ENCODE measurements at regions not wholly inside any gene's neighbourhood (a gene's known extent, or its start where the extent isn't known, plus 50 kb on each side); places are given as distances from the start of the nearest gene placed in this dataset.

GRCh38 chr6:1110164-1110563 is 201.7 kb upstream of the FOXQ1 start:
- POLR2A ChIA-PET: no interaction called here
- CTCF ChIA-PET: no interaction called here
- H3K27ac ChIP-seq (ENCODE audit: insufficient read depth in 1 of 2, low read depth in 1 of 2, low read length in 2 of 2, poor library complexity in 1 of 2, severe bottlenecking in 2 of 2): no peak overlapping the region
- peaks cover 0 to 18% (median 0%) of the 10 kb centered on the region in 5 experiments for H3K27me3 ChIP-seq (replicated peaks in 2 of 5; ENCODE audit: control insufficient read depth in 4 of 5, insufficient read depth in 5 of 5, low read length in 4 of 5)
- H3K36me3 ChIP-seq (ENCODE audit: control insufficient read depth in 4 of 4, insufficient read depth in 4 of 4, low read length in 3 of 4): no peaks in the 10 kb centered on the region
- no peaks in the 10 kb centered on the region for H3K4me1 ChIP-seq (ENCODE audit: control extremely low read depth in 1 of 4, control insufficient read depth in 4 of 4, insufficient read depth in 4 of 4, low read length in 3 of 4)
- peak in 1 of 3 donors; percentile 2 for DNase-seq
- no peak overlapping the region for H3K4me3 ChIP-seq (ENCODE audit: control insufficient read depth in 1 of 7, extremely low read depth in 1 of 7, insufficient read depth in 4 of 7, low read depth in 2 of 7, low read length in 6 of 7)
- 100% methylated on average over 2 of the region's 2 CpGs for WGBS (ENCODE audit: insufficient coverage)
- peaks cover 0 to 2% (median 0%) of the 10 kb centered on the region in 5 experiments for H3K9me3 ChIP-seq (ENCODE audit: control extremely low read depth in 1 of 5, control insufficient read depth in 4 of 5, insufficient read depth in 2 of 5, low read depth in 1 of 5, low read length in 4 of 5)

GRCh38 chr6:1109134-1109533 is 202.8 kb upstream of the FOXQ1 start:
- CTCF ChIA-PET: no interaction called here
- peaks cover 0 to 17% (median 2%) of the 10 kb centered on the region in 5 experiments for H3K27me3 ChIP-seq (replicated peaks in 2 of 5; ENCODE audit: control insufficient read depth in 4 of 5, insufficient read depth in 5 of 5, low read length in 4 of 5)
- POLR2A ChIA-PET: no interaction called here
- no peak overlapping the region for H3K27ac ChIP-seq (ENCODE audit: insufficient read depth in 1 of 2, low read depth in 1 of 2, low read length in 2 of 2, poor library complexity in 1 of 2, severe bottlenecking in 2 of 2)
- no peak for DNase-seq
- no peaks in the 10 kb centered on the region for H3K4me1 ChIP-seq (ENCODE audit: control extremely low read depth in 1 of 4, control insufficient read depth in 4 of 4, insufficient read depth in 4 of 4, low read length in 3 of 4)
- no peaks in the 10 kb centered on the region for H3K36me3 ChIP-seq (ENCODE audit: control insufficient read depth in 4 of 4, insufficient read depth in 4 of 4, low read length in 3 of 4)
- H3K4me3 ChIP-seq (ENCODE audit: control insufficient read depth in 1 of 7, extremely low read depth in 1 of 7, insufficient read depth in 4 of 7, low read depth in 2 of 7, low read length in 6 of 7): no peak overlapping the region
- H3K9me3 ChIP-seq (ENCODE audit: control extremely low read depth in 1 of 5, control insufficient read depth in 4 of 5, insufficient read depth in 2 of 5, low read depth in 1 of 5, low read length in 4 of 5): peaks cover 0 to 2% (median 0%) of the 10 kb centered on the region in 5 experiments
- 50% methylated on average over 2 of the region's 2 CpGs for WGBS (ENCODE audit: insufficient coverage)

- no peak for DNase-seq
- ChIA-PET POLR2A (no interaction called here), CTCF (no interaction called here)
- Histone ChIP-seq H3K4me3 (ENCODE audit: control insufficient read depth in 1 of 7, extremely low read depth in 1 of 7, insufficient read depth in 4 of 7, low read depth in 2 of 7, low read length in 6 of 7) (no peak overlapping the region), H3K4me1 (ENCODE audit: control extremely low read depth in 1 of 4, control insufficient read depth in 4 of 4, insufficient read depth in 4 of 4, low read length in 3 of 4) (no peaks in the 10 kb centered on the region), H3K9me3 (ENCODE audit: control extremely low read depth in 1 of 5, control insufficient read depth in 4 of 5, insufficient read depth in 2 of 5, low read depth in 1 of 5, low read length in 4 of 5) (peaks cover 0 to 2% (median 0%) of the 10 kb centered on the region in 5 experiments), H3K27ac (ENCODE audit: insufficient read depth in 1 of 2, low read depth in 1 of 2, low read length in 2 of 2, poor library complexity in 1 of 2, severe bottlenecking in 2 of 2) (no peak overlapping the region), H3K27me3 (replicated peaks in 2 of 5; ENCODE audit: control insufficient read depth in 4 of 5, insufficient read depth in 5 of 5, low read length in 4 of 5) (peaks cover 0 to 21% (median 2%) of the 10 kb centered on the region in 5 experiments), H3K36me3 (ENCODE audit: control insufficient read depth in 4 of 4, insufficient read depth in 4 of 4, low read length in 3 of 4) (no peaks in the 10 kb centered on the region)
- WGBS (ENCODE audit: insufficient coverage): 97% methylated on average over 6 of the region's 8 CpGs
Measured at GRCh38 chr6:1108198-1108597, 203.7 kb upstream of the FOXQ1 start.

- no peak for DNase-seq
- H3K36me3 ChIP-seq (ENCODE audit: control insufficient read depth in 4 of 4, insufficient read depth in 4 of 4, low read length in 3 of 4): no peaks in the 10 kb centered on the region
- H3K9me3 ChIP-seq (ENCODE audit: control extremely low read depth in 1 of 5, control insufficient read depth in 4 of 5, insufficient read depth in 2 of 5, low read depth in 1 of 5, low read length in 4 of 5): peaks cover 0 to 2% (median 0%) of the 10 kb centered on the region in 5 experiments
- H3K4me3 ChIP-seq (ENCODE audit: control insufficient read depth in 1 of 7, extremely low read depth in 1 of 7, insufficient read depth in 4 of 7, low read depth in 2 of 7, low read length in 6 of 7): no peak overlapping the region
- WGBS (ENCODE audit: insufficient coverage): 92% methylated on average over 2 of the region's 4 CpGs
- H3K27me3 ChIP-seq (replicated peaks in 2 of 5; ENCODE audit: control insufficient read depth in 4 of 5, insufficient read depth in 5 of 5, low read length in 4 of 5): peaks cover 0 to 26% (median 2%) of the 10 kb centered on the region in 5 experiments
- no peaks in the 10 kb centered on the region for H3K4me1 ChIP-seq (ENCODE audit: control extremely low read depth in 1 of 4, control insufficient read depth in 4 of 4, insufficient read depth in 4 of 4, low read length in 3 of 4)
- no peak overlapping the region for H3K27ac ChIP-seq (ENCODE audit: insufficient read depth in 1 of 2, low read depth in 1 of 2, low read length in 2 of 2, poor library complexity in 1 of 2, severe bottlenecking in 2 of 2)
- ChIA-PET POLR2A (no interaction called here), CTCF (no interaction called here)
Measured at GRCh38 chr6:1107578-1107977, 204.3 kb upstream of the FOXQ1 start.

- H3K4me3 ChIP-seq (ENCODE audit: control insufficient read depth in 1 of 7, extremely low read depth in 1 of 7, insufficient read depth in 4 of 7, low read depth in 2 of 7, low read length in 6 of 7): no peak overlapping the region
- no peak for DNase-seq
- ChIA-PET CTCF (no interaction called here), POLR2A (no interaction called here)
- no peaks in the 10 kb centered on the region for H3K4me1 ChIP-seq (ENCODE audit: control extremely low read depth in 1 of 4, control insufficient read depth in 4 of 4, insufficient read depth in 4 of 4, low read length in 3 of 4)
- H3K27me3 ChIP-seq (replicated peaks in 2 of 5; ENCODE audit: control insufficient read depth in 4 of 5, insufficient read depth in 5 of 5, low read length in 4 of 5): peaks cover 0 to 42% (median 2%) of the 10 kb centered on the region in 5 experiments
- H3K27ac ChIP-seq (ENCODE audit: insufficient read depth in 1 of 2, low read depth in 1 of 2, low read length in 2 of 2, poor library complexity in 1 of 2, severe bottlenecking in 2 of 2): no peak overlapping the region
- no peaks in the 10 kb centered on the region for H3K36me3 ChIP-seq (ENCODE audit: control insufficient read depth in 4 of 4, insufficient read depth in 4 of 4, low read length in 3 of 4)
- H3K9me3 ChIP-seq (ENCODE audit: control extremely low read depth in 1 of 5, control insufficient read depth in 4 of 5, insufficient read depth in 2 of 5, low read depth in 1 of 5, low read length in 4 of 5): peaks cover 0 to 2% (median 0%) of the 10 kb centered on the region in 5 experiments
- 77% methylated on average over 6 of the region's 7 CpGs for WGBS (ENCODE audit: insufficient coverage)
Measured at GRCh38 chr6:1105833-1106400, 206.0 kb upstream of the FOXQ1 start.

- no peak for DNase-seq
- Histone ChIP-seq H3K9me3 (ENCODE audit: control extremely low read depth in 1 of 5, control insufficient read depth in 4 of 5, insufficient read depth in 2 of 5, low read depth in 1 of 5, low read length in 4 of 5) (peaks cover 0 to 2% (median 0%) of the 10 kb centered on the region in 5 experiments), H3K4me1 (ENCODE audit: control extremely low read depth in 1 of 4, control insufficient read depth in 4 of 4, insufficient read depth in 4 of 4, low read length in 3 of 4) (no peaks in the 10 kb centered on the region), H3K27me3 (replicated peaks in 2 of 5; ENCODE audit: control insufficient read depth in 4 of 5, insufficient read depth in 5 of 5, low read length in 4 of 5) (peaks cover 0 to 45% (median 2%) of the 10 kb centered on the region in 5 experiments), H3K36me3 (ENCODE audit: control insufficient read depth in 4 of 4, insufficient read depth in 4 of 4, low read length in 3 of 4) (no peaks in the 10 kb centered on the region), H3K4me3 (ENCODE audit: control insufficient read depth in 1 of 7, extremely low read depth in 1 of 7, insufficient read depth in 4 of 7, low read depth in 2 of 7, low read length in 6 of 7) (no peak overlapping the region), H3K27ac (ENCODE audit: insufficient read depth in 1 of 2, low read depth in 1 of 2, low read length in 2 of 2, poor library complexity in 1 of 2, severe bottlenecking in 2 of 2) (no peak overlapping the region)
- POLR2A ChIA-PET: no interaction called here
- WGBS (ENCODE audit: insufficient coverage): 76% methylated on average over 7 of the region's 8 CpGs
- CTCF ChIA-PET: interaction anchor here (0.6 kb wide), 1 partner anchor 332 kb away, joined by 3 read pairs; no protein-coding TSS in a partner anchor
Measured at GRCh38 chr6:1104988-1105670, 206.8 kb upstream of the FOXQ1 start.

GRCh38 chr6:1103945-1104623 is 207.8 kb upstream of the FOXQ1 start:
- Histone ChIP-seq H3K27ac (ENCODE audit: insufficient read depth in 1 of 2, low read depth in 1 of 2, low read length in 2 of 2, poor library complexity in 1 of 2, severe bottlenecking in 2 of 2) (no peak overlapping the region), H3K36me3 (ENCODE audit: control insufficient read depth in 4 of 4, insufficient read depth in 4 of 4, low read length in 3 of 4) (no peaks in the 10 kb centered on the region), H3K4me1 (ENCODE audit: control extremely low read depth in 1 of 4, control insufficient read depth in 4 of 4, insufficient read depth in 4 of 4, low read length in 3 of 4) (no peaks in the 10 kb centered on the region), H3K4me3 (ENCODE audit: control insufficient read depth in 1 of 7, extremely low read depth in 1 of 7, insufficient read depth in 4 of 7, low read depth in 2 of 7, low read length in 6 of 7) (no peak overlapping the region), H3K27me3 (replicated peaks in 2 of 5; ENCODE audit: control insufficient read depth in 4 of 5, insufficient read depth in 5 of 5, low read length in 4 of 5) (peaks cover 0 to 55% (median 2%) of the 10 kb centered on the region in 5 experiments), H3K9me3 (ENCODE audit: control extremely low read depth in 1 of 5, control insufficient read depth in 4 of 5, insufficient read depth in 2 of 5, low read depth in 1 of 5, low read length in 4 of 5) (peaks cover 0 to 2% (median 0%) of the 10 kb centered on the region in 5 experiments)
- WGBS (ENCODE audit: insufficient coverage): 74% methylated on average over 6 of the region's 7 CpGs
- DNase-seq: no peak
- POLR2A ChIA-PET: no interaction called here
- CTCF ChIA-PET: no interaction called here

Measured in common myeloid progenitor, CD34-positive (primary cell).